ENCODE measurements at regions not wholly inside any gene's neighbourhood (a gene's known extent, or its start where the extent isn't known, plus 50 kb on each side); places are given as distances from the start of the nearest gene placed in this dataset.
"Not testable (repeated sequence)": the region's sequence is repeated elsewhere in the genome, so short reads cannot be mapped to it uniquely, and the experiment has no call there.

GRCh38 chr15:24067733-24068501 is 380.8 kb upstream of the NDN start:
- Histone ChIP-seq H3K27ac (no peak overlapping the region), H3K4me1 (no peaks in the 10 kb centered on the region), H3K9me3 (peaks cover 0 to 14% of the 10 kb centered on the region in 2 donors), H3K36me3 (no peaks in the 10 kb centered on the region), H3K27me3 (no peaks in the 10 kb centered on the region), H3K4me3 (no peak overlapping the region)
- TF ChIP-seq CTCF (IDR thresholded peaks at IDR 0.05) (no peak), POLR2A (IDR thresholded peaks at IDR 0.05) (no peak), POLR2AphosphoS5 (IDR thresholded peaks at IDR 0.05) (no peak)
- intact Hi-C loops (cut with DNase I; ENCODE audit: low total_unique reads) = no loop called here
- no peak for DNase-seq (ENCODE audit: low spot score in 2 of 2)

DNA sequence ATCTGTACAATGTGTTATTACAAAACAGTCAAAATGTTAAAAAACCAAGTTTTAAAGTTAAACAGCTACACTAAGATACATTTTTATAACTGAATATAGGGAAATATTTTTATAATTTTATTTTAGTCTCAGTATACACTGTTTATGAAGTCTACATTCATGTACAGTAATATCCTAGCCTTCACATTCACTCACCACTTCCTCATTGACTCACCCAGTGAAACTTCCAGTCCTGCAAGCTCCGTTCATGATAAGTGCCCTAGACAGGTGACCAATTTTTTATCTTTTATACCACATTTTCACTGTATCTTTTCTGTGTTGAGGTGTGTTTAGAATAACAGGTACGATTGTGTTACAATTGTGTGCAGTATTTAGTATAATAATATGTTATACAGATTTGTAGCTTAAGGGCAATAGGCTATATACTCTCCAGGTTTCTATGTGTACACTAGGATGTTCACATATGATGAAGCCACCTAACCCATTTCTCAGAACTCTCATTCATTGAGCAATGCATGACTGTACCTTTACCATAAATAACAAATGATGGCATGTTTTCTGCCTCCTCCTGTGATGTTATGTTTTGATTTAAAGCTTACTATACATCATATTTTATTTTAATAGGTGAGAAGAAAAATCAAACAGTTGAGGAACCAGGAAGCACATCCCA is 388.4 kb upstream of the NDN start:
- DNase-seq (ENCODE audit: low spot score in 2 of 2) = no peak
- Histone ChIP-seq H3K4me1 (no peaks in the 10 kb centered on the region), H3K36me3 (no peaks in the 10 kb centered on the region), H3K4me3 (no peak overlapping the region), H3K27ac (no peak overlapping the region), H3K9me3 (peaks cover 7 to 16% of the 10 kb centered on the region in 2 donors), H3K27me3 (no peaks in the 10 kb centered on the region)
- TF ChIP-seq POLR2AphosphoS5 (IDR thresholded peaks at IDR 0.05) = no peak
- intact Hi-C loops (cut with DNase I; ENCODE audit: low total_unique reads) = no loop called here

DNA sequence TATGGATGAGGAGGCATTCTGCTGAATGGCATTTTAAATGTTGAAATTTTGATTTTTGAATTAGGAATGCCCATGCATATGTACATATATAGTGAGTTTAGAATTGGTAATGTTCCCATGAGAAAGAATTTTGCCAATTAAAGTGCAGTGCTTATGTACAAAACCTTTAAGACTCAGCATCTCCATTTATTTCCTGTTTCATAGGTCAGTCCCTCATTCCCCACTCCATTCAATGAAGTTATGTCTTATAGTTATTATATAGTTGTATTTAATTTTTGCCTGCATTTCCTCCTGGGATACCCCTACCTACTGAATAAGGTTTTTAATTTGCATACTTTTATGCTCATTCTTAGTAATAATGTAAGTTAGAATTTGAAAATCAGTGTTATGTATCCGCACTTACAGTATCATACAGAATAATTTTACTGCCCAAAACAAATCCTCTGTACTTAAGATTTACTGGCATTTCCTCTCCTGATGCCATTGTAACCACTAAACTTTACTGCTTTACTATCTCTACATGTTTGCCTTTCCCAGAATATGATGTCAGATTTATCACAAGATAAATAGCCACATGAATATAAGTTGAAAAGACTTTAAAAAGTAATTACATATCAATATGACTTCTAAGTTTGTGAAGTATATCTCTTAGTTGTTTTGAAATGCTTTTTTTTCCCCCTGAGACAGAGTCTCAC is 389.1 kb upstream of the NDN start:
- Histone ChIP-seq H3K9me3 (peaks cover 7 to 16% of the 10 kb centered on the region in 2 donors), H3K27me3 (no peaks in the 10 kb centered on the region), H3K4me1 (no peaks in the 10 kb centered on the region), H3K4me3 (no peak overlapping the region), H3K27ac (no peak overlapping the region), H3K36me3 (no peaks in the 10 kb centered on the region)
- DNase-seq (ENCODE audit: low spot score in 2 of 2) = no peak
- TF ChIP-seq POLR2A (IDR thresholded peaks at IDR 0.05) (no peak), POLR2AphosphoS5 (IDR thresholded peaks at IDR 0.05) (no peak), CTCF (IDR thresholded peaks at IDR 0.05) (no peak)
- intact Hi-C loops (cut with DNase I; ENCODE audit: low total_unique reads) = no loop called here

DNA sequence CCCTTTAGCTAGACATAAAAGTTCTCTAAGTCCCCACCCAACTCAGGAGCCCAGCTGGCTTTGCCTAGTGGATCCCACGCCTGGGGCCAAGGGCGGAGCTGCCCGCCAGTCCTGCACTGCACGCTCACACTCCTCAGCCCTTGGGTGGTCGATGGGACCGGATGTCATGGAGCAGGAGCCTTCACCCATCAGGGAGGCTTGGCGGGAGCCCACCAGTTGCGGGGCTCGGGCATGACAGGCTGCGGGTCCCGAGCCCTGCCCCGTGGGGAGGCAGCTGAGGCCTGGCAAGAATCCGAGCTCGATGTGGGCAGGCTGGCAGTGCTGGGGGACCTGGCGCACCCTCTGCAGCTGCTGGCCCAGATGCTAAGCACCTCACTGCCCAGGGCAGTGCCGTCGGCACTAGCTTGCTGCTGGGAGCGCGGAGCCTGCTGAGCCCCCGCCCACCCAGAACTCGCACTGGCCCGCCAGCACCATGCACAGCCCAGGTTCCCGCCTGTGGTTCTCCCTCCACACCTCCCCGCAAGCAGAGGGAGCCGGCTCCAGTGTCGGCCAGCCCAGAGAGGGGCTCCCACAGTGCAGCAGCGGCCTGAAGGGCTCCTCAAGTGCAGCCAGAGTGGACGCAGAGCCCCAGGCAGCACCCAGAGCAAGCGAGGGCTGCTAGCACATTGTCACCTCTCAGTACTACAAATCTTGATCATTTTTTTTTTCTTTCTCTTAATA is 391.4 kb upstream of the NDN start:
- H3K27ac ChIP-seq = no peak overlapping the region
- no peaks in the 10 kb centered on the region for H3K4me1 ChIP-seq
- H3K27me3 ChIP-seq = no peaks in the 10 kb centered on the region
- peaks cover 7 to 16% of the 10 kb centered on the region in 2 donors for H3K9me3 ChIP-seq
- DNase-seq (ENCODE audit: low spot score in 2 of 2) = no peak
- intact Hi-C loops (cut with DNase I; ENCODE audit: low total_unique reads) = no loop called here
- TF ChIP-seq CTCF (IDR thresholded peaks at IDR 0.05) (no peak), POLR2A (IDR thresholded peaks at IDR 0.05) (no peak), POLR2AphosphoS5 (IDR thresholded peaks at IDR 0.05) (no peak)
- no peak overlapping the region for H3K4me3 ChIP-seq
- no peaks in the 10 kb centered on the region for H3K36me3 ChIP-seq

- DNase-seq (ENCODE audit: low spot score in 2 of 2); intact Hi-C loops (cut with DNase I; ENCODE audit: low total_unique reads); H3K36me3 ChIP-seq; H3K4me1 ChIP-seq; H3K27ac ChIP-seq; H3K27me3 ChIP-seq; H3K4me3 ChIP-seq: not testable (repeated sequence)
- peaks cover 0 to 30% of the 10 kb centered on the region in 2 donors for H3K9me3 ChIP-seq
Measured at GRCh38 chr15:24088941-24089340, 401.8 kb upstream of the NDN start.

DNA sequence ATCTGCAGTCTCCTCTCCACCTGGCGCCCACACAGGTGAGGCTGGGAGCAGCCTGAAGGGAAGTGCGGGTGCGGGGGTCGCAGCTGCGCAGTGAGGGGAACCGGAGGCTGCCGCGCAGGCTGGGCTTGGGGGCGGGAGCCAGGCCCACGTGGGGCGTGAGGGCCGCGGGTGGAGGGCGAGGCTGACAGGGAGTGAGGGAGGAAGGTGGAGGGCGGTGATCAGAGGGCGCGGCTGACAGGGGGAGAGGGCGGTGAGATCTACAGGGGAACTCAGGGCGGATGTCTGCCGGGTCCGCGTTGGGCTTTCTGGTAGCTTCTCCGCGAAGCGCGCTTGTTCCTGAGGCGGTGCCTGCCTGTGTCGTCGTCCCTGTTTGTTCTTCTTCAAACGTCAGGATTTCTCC is 414.4 kb upstream of the NDN start:
- H3K27me3 ChIP-seq; H3K4me3 ChIP-seq; H3K9me3 ChIP-seq; H3K4me1 ChIP-seq; H3K36me3 ChIP-seq; H3K27ac ChIP-seq; DNase-seq (ENCODE audit: low spot score in 2 of 2); intact Hi-C loops (cut with DNase I; ENCODE audit: low total_unique reads): not testable (repeated sequence)

- DNase-seq (ENCODE audit: low spot score in 2 of 2); H3K4me1 ChIP-seq; H3K4me3 ChIP-seq; H3K9me3 ChIP-seq; H3K27ac ChIP-seq; intact Hi-C loops (cut with DNase I; ENCODE audit: low total_unique reads); H3K27me3 ChIP-seq; H3K36me3 ChIP-seq: not testable (repeated sequence)
Measured at GRCh38 chr15:24107524-24107923, 420.4 kb upstream of the NDN start.

- H3K4me1 ChIP-seq; H3K27me3 ChIP-seq; intact Hi-C loops (cut with DNase I; ENCODE audit: low total_unique reads); H3K36me3 ChIP-seq; H3K9me3 ChIP-seq; H3K4me3 ChIP-seq; DNase-seq (ENCODE audit: low spot score in 2 of 2); H3K27ac ChIP-seq: not testable (repeated sequence)
Measured at GRCh38 chr15:24107948-24108347, 420.8 kb upstream of the NDN start.

DNA sequence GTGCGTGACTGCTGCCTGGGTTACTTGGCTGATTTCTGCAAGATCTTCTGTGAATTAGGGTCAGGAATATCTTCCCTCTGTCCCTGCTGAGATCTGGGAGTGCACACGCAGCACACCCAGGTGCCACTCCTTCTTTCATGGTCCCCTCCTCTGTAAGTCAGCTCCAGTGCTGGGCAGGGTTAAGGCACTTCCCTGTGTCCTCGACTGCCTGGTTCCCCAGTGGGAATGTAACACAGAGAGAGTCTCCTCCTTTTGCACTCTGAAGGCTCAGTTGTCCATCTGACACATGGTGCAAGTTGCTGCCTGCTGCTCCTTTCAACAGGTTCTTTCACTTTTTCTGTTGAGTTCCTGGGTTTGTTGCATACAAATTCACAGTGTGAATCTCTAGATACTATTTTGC is 421.2 kb upstream of the NDN start:
- DNase-seq (ENCODE audit: low spot score in 2 of 2); H3K9me3 ChIP-seq; H3K4me1 ChIP-seq; H3K27ac ChIP-seq; intact Hi-C loops (cut with DNase I; ENCODE audit: low total_unique reads); H3K36me3 ChIP-seq; H3K27me3 ChIP-seq; H3K4me3 ChIP-seq: not testable (repeated sequence)

Measured in breast epithelium (tissue), 4 donors.